ENCODE measurements at regions not wholly inside any gene's neighbourhood (a gene's known extent, or its start where the extent isn't known, plus 50 kb on each side); places are given as distances from the start of the nearest gene placed in this dataset.
"Not testable (repeated sequence)": the region's sequence is repeated elsewhere in the genome, so short reads cannot be mapped to it uniquely, and the experiment has no call there.

DNA sequence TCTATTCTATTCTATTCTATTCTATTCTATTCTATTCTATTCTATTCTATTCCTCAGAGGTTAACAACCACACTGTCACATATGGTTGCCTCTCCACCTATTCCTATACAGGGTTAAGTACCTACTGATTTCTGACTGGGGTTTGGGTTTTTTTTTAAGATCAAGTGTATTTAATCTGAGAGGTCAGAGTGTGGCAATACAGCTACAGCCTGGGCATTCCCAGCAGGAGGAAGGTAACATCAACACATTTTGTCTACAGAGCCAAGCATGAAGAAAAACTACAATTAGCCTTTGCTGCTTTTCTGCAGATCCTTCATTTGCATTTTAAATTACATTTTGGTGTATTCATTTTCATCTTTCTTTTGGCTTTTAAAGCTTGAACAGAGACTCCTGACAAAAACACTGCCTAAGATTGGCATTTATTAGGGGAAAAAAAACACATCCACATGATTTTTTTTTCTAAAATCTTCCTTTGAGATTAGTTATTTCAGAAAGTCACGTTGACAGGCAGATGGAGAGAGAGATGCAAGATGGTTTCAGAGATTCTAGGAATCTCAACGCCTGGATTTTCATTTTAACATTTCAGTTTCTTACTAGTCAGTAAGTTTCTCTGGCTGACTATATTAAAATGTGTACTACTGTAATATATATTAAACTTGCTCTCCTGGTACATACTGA is 255.9 kb upstream of the TET2 start:
- DNase-seq (ENCODE audit: low spot score): no peak

- no peak for DNase-seq (ENCODE audit: low spot score)
Observed at GRCh38 chr4:104896660-104897645, 249.7 kb upstream of the TET2 start.

GRCh38 chr4:104899863-104900262 is 246.8 kb upstream of the TET2 start:
- no peak for DNase-seq (ENCODE audit: low spot score)

DNA sequence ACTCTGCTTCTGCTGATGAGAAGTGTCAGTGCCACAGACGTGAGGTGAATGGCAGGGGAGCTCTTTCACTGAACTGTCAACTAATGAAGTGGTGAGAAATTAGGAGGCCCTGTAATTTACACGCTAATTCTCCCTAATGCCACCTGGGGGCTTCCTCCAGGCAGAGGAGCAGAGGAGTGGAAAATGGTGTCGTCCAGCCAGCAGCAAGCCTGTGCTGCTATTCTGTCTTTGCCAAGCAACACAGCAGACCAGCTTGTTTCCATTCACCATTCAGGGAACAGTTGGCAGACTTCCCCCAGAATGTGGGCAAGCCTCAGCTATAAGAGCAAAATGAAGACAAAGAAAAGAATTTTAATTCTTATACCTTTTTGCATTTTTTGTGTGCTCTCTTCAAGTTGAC is 245.2 kb upstream of the TET2 start:
- no peak for DNase-seq (ENCODE audit: low spot score)

GRCh38 chr4:104901961-104902605 is 244.6 kb upstream of the TET2 start:
- no peak for DNase-seq (ENCODE audit: low spot score)

DNA sequence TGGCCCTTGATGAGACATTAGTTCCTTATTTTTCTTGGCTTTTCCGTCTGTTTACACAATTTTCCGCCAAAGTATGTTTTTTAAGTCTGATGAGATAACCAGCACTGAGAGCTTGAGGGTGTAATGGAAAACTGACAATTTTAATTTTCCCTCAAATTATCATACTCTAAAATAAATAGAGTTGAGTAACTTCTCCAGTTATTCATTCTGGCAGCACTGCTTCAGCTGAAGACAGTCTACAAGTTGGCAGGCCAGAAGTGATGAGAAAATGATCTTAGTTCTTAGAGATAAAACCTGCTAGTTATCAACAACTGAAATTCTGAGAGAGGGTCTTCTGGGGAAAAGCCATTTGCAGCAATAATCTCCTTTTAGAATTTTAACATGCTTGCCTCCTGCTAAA is 241.6 kb upstream of the TET2 start:
- no peak for DNase-seq (ENCODE audit: low spot score)

- DNase-seq (ENCODE audit: low spot score): no peak
Observed at GRCh38 chr4:104905546-104905945, 241.1 kb upstream of the TET2 start.

GRCh38 chr4:104906276-104906675 is 240.4 kb upstream of the TET2 start:
- DNase-seq (ENCODE audit: low spot score): no peak

DNA sequence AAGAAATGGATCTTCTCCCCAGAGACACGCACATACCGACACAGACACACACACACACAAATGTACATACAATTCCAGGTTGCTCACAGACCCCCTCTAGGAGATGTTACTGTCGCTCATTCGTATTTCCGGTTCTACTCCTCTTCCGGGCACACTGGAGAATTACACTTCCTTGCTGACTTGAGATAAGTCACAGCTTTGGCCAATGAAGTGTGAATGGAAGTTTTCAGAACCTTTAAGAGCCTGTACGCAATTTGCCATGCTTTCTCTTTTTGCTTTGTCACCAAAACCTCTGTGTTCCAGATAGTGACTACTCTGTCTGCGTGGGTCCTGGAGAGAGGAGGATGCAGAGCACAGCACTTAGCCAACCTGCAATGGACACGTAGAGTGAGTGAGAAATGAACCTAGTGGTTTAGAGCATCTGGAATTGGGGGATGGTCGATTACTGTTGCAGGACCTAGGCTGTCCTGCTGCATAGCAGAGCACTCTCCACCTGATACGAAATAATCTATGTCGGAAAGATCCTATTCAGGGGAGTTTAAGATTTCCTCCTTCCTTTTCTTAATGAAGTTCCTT is 239.5 kb upstream of the TET2 start:
- DNase-seq (ENCODE audit: low spot score): no peak

- DNase-seq (ENCODE audit: low spot score): no peak
Observed at GRCh38 chr4:104907991-104908390, 238.7 kb upstream of the TET2 start.

- DNase-seq (ENCODE audit: low spot score): no peak
Observed at GRCh38 chr4:104909376-104909775, 237.3 kb upstream of the TET2 start.

GRCh38 chr4:104912518-104912917 is 234.2 kb upstream of the TET2 start:
- no peak for DNase-seq (ENCODE audit: low spot score)

GRCh38 chr4:104915373-104915772 is 231.3 kb upstream of the TET2 start:
- no peak for DNase-seq (ENCODE audit: low spot score)

GRCh38 chr4:104915864-104916263 is 230.8 kb upstream of the TET2 start:
- no peak for DNase-seq (ENCODE audit: low spot score)

DNA sequence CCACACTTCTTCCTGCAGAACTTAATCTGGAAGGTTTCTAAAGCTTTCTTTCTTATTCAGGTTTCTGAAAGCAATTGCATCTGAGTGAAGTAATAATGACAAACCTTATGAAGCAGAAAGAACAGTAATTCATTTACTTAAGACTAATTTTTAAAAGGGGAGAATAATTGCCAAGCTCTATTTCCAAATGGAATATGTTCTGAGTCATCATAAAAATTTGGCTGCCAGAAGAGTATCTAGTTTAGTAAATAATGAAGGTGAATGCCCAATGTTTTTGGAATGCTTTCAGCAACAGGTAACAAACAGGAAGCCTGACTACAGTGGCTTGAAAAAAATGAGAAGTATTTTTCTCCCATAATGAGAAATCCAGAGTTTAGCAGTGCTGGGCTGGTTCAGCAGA is 227.3 kb upstream of the TET2 start:
- DNase-seq (ENCODE audit: low spot score): no peak

DNA sequence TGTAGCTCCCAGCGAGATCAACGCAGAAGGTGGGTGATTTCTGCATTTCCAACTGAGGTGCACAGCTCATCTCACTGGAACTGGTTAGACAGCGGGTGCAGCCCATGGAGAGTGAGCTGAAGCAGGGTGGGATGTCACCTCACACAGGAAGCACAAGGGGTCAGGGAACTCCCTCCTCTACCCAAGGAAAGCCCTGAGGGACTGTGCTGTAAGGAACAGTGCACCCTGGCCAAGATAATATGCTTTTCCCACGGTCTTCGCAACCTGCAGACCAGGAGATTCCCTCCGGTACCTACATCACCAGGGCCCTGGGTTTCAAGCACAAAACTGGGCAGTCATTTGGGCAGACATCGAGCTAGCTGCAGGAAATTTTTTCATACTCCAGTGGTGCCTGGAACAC is 216.4 kb upstream of the TET2 start:
- DNase-seq (ENCODE audit: low spot score): no peak

GRCh38 chr4:104930745-104931736 is 215.6 kb upstream of the TET2 start:
- DNase-seq (ENCODE audit: low spot score): not testable (repeated sequence)

DNA sequence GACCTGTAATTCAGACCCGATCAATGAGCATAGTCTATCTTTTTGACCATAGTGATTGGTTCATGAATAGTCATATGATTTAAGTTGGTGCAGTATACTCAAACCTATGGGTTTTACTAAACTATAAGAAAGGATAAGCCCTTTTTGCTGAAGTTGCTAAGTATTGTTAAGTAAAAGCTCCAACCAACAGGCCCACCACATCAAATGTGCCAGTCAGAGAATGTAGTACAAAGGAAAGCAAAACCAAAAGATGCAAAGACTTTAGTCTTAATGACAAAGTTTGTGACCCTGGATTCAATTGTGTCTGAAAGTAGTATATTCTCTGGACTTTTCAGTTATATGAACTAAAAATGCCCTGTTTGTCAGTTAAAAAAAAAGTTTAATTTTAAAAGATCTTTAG is 208.1 kb upstream of the TET2 start:
- no peak for DNase-seq (ENCODE audit: low spot score)

GRCh38 chr4:104940927-104941326 is 205.7 kb upstream of the TET2 start:
- DNase-seq (ENCODE audit: low spot score): no peak

- DNase-seq (ENCODE audit: low spot score): no peak
Observed at GRCh38 chr4:104941661-104942062, 205.0 kb upstream of the TET2 start.

Data from mesenteric fat pad (tissue), 1 donor.